Liver (tissue), 8 donors: ENCODE measurements at regions not wholly inside any gene's neighbourhood (a gene's known extent, or its start where the extent isn't known, plus 50 kb on each side); places are given as distances from the start of the nearest gene placed in this dataset.

Experiments
- DNase-seq: peaks from one replicate; pipeline ENCODE4 v3.0.0-alpha.2; 2017; ENCODE audit warnings: low spot score
- H3K27ac ChIP-seq, 2 donors: one replicate each; pipeline ENCODE4 v1.7.0; 2013; ENCODE audit warnings: inconsistent platforms in 2 of 2, low read length in 2 of 2, control low read depth in 1 of 2, low read depth in 1 of 2, mild to moderate bottlenecking in 1 of 2
- H3K27me3 ChIP-seq, 4 donors: one replicate each; pipeline versions ENCODE4 v1.6.1 to v1.7.0; 2013; ENCODE audit warnings: low read length in 3 of 4, inconsistent platforms in 1 of 4, mild to moderate bottlenecking in 1 of 4, moderate library complexity in 1 of 4; ENCODE audit not compliant: control insufficient read depth in 4 of 4, insufficient read depth in 4 of 4
- H3K36me3 ChIP-seq, 4 donors: one replicate each; pipeline versions ENCODE4 v1.6.1 to v1.7.0; 2013; ENCODE audit warnings: low read length in 3 of 4, mild to moderate bottlenecking in 3 of 4, low read depth in 1 of 4, moderate library complexity in 1 of 4; ENCODE audit not compliant: control insufficient read depth in 4 of 4, insufficient read depth in 3 of 4
- H3K4me1 ChIP-seq, 4 donors: one replicate each; pipeline versions ENCODE4 v1.6.1 to v1.7.0; 2013; ENCODE audit warnings: low read length in 3 of 4, mild to moderate bottlenecking in 3 of 4, moderate library complexity in 1 of 4; ENCODE audit not compliant: control insufficient read depth in 4 of 4, insufficient read depth in 4 of 4
- H3K4me3 ChIP-seq, 3 donors: one replicate each; pipeline versions ENCODE4 v1.6.1 to v1.7.0; 2013; ENCODE audit warnings: low read length in 3 of 3, control low read depth in 1 of 3, low read depth in 1 of 3, mild to moderate bottlenecking in 1 of 3
- H3K9ac ChIP-seq, 2 donors: one replicate each; pipeline ENCODE4 v1.7.0; 2013; ENCODE audit warnings: low read length in 2 of 2, mild to moderate bottlenecking in 2 of 2, moderate library complexity in 2 of 2, control low read depth in 1 of 2, low read depth in 1 of 2
- H3K9me3 ChIP-seq, 4 donors: one replicate each; pipeline versions ENCODE4 v1.6.1 to v1.7.0; 2013; ENCODE audit warnings: low read length in 3 of 4; ENCODE audit not compliant: control insufficient read depth in 4 of 4
- CTCF ChIP-seq: fragments of 150-350 bp; IDR thresholded peaks from 2 replicates; pipeline ENCODE4 v1.5.1; 2017; ENCODE audit warnings: improper control_type of control experiment, low read depth, low read length; ENCODE audit not compliant: missing input control
- FOXA1 ChIP-seq: IDR thresholded peaks from 2 replicates; pipeline ENCODE4 v1.6.1; 2016; ENCODE audit warnings: antibody characterized with exemption
- FOXA2 ChIP-seq: IDR thresholded peaks from 2 replicates; pipeline ENCODE4 v1.6.1; 2016; ENCODE audit warnings: antibody characterized with exemption
- GABPA ChIP-seq, 2 donors: IDR thresholded peaks in 1 of 2; conservative IDR thresholded peaks in 1 of 2; 2 replicates each; pipeline ENCODE4 v1.6.1; 2016; ENCODE audit warnings: antibody characterized with exemption in 2 of 2, mild to moderate bottlenecking in 1 of 2, moderate library complexity in 1 of 2
- HNF4G ChIP-seq: IDR thresholded peaks from 2 replicates; pipeline ENCODE4 v1.6.1; 2016; ENCODE audit warnings: antibody characterized with exemption
- MAX ChIP-seq: IDR thresholded peaks from 2 replicates; pipeline ENCODE4 v1.6.1; 2016; ENCODE audit warnings: antibody characterized with exemption
- NR2F2 ChIP-seq: IDR thresholded peaks from 2 replicates; pipeline ENCODE4 v1.6.1; 2016; ENCODE audit warnings: antibody characterized with exemption
- RAD21 ChIP-seq, 2 donors: IDR thresholded peaks; 2 replicates each; pipeline ENCODE4 v1.6.1; 2016; ENCODE audit warnings: antibody characterized with exemption in 2 of 2, mild to moderate bottlenecking in 2 of 2
- REST ChIP-seq: IDR thresholded peaks from 2 replicates; pipeline ENCODE4 v1.6.1; 2016; ENCODE audit warnings: antibody characterized with exemption, mild to moderate bottlenecking
- SP1 ChIP-seq: IDR thresholded peaks from 2 replicates; pipeline ENCODE4 v1.6.1; 2018; ENCODE audit warnings: antibody characterized with exemption, mild to moderate bottlenecking
- ZBTB33 ChIP-seq: IDR thresholded peaks from 2 replicates; pipeline ENCODE4 v1.6.1; 2016; ENCODE audit warnings: antibody characterized with exemption
- WGBS: extraction: QIAGEN DNeasy Blood & Tissue Kit; methylation state at CpG from one replicate; pipeline ENCODE4 v1.1.7; 2013; 5-methylcytosine and 5-hydroxymethylcytosine counted together
- donor health status: healthy.
- donor health status: healthy.
- donor health status: healthy.
- donor health status: healthy.
- donor health status: healthy.

- Histone ChIP-seq H3K9ac (no peak overlapping the region), H3K9me3 (no peaks in the 10 kb centered on the region), H3K27ac (no peak overlapping the region), H3K27me3 (no peaks in the 10 kb centered on the region), H3K36me3 (no peaks in the 10 kb centered on the region), H3K4me1 (no peaks in the 10 kb centered on the region), H3K4me3 (no peak overlapping the region)
- TF ChIP-seq RAD21 (IDR thresholded peaks at IDR 0.05), result peak; percentile 91 to 96
- no peak for TF ChIP-seq HNF4G
- peak; percentile 89 for TF ChIP-seq CTCF
- no peak for TF ChIP-seq FOXA2
- no peak for TF ChIP-seq FOXA1
- peak; percentile 37 for DNase-seq
- WGBS, result 52% methylated on average over 6 of the region's 6 CpGs
These were observed 343.5 kb downstream of the RAPGEF2 start for GRCh38 chr4:159446266-159446976.

GRCh38 chr4:159447296-159447695, 344.4 kb downstream of the RAPGEF2 start:
- no peaks in the 10 kb centered on the region for H3K4me1 ChIP-seq
- TF ChIP-seq REST, result no peak
- TF ChIP-seq FOXA2, result no peak

GRCh38 chr4:159451006-159451405, 348.1 kb downstream of the RAPGEF2 start:
- H3K27ac ChIP-seq, result no peak overlapping the region
- H3K4me3 ChIP-seq, result no peak overlapping the region
- WGBS, result 96% methylated on average over 2 of the region's 2 CpGs
- H3K4me1 ChIP-seq, result no peaks in the 10 kb centered on the region
- no peaks in the 10 kb centered on the region for H3K27me3 ChIP-seq
- H3K9ac ChIP-seq, result no peak overlapping the region
- TF ChIP-seq SP1 (no peak), MAX (no peak), GABPA (IDR thresholded peaks at IDR 0.05 in 1 of 2, conservative IDR thresholded peaks at IDR 0.05 in 1 of 2) (no peak), ZBTB33 (no peak), REST (no peak), NR2F2 (no peak)
- H3K36me3 ChIP-seq, result no peaks in the 10 kb centered on the region
- H3K9me3 ChIP-seq, result no peaks in the 10 kb centered on the region
- no peak for DNase-seq

More at GRCh38 chr4:159447296-159447695, 344.4 kb downstream of the RAPGEF2 start:
- DNase-seq, result no peak
- Histone ChIP-seq H3K27ac (no peak overlapping the region), H3K9ac (no peak overlapping the region), H3K9me3 (no peaks in the 10 kb centered on the region), H3K27me3 (no peaks in the 10 kb centered on the region), H3K4me3 (no peak overlapping the region), H3K36me3 (no peaks in the 10 kb centered on the region)
- WGBS, result 66% methylated on average over 4 of the region's 4 CpGs
